HG03460 (cell line): ENCODE measurements at regions not wholly inside any gene's neighbourhood (a gene's known extent, or its start where the extent isn't known, plus 50 kb on each side); places are given as distances from the start of the nearest gene placed in this dataset.

Experiments used
- ATAC-seq: cut with Tn5 transposase; IDR thresholded peaks from one replicate; pipeline ENCODE4 v1.9.1; 2021; ENCODE audit not compliant: unreplicated experiment

GRCh38 chr4:96895826-96896225 is 1055.9 kb downstream of the PDHA2 start:
- no peak for ATAC-seq

- no peak for ATAC-seq
Measured at GRCh38 chr4:96912716-96913115, 1072.8 kb downstream of the PDHA2 start.

GRCh38 chr4:96913441-96914080 is 1073.7 kb downstream of the PDHA2 start:
- no peak for ATAC-seq

- ATAC-seq, result no peak
Measured at GRCh38 chr4:96916711-96917110, 1076.8 kb downstream of the PDHA2 start.

GRCh38 chr4:96936886-96937285 is 1097.0 kb downstream of the PDHA2 start:
- ATAC-seq, result no peak

GRCh38 chr4:96946552-96946951 is 1106.7 kb downstream of the PDHA2 start:
- no peak for ATAC-seq

GRCh38 chr4:96952610-96953009 is 1112.7 kb downstream of the PDHA2 start:
- no peak for ATAC-seq

GRCh38 chr4:96955226-96955625 is 1115.3 kb downstream of the PDHA2 start:
- ATAC-seq, result no peak

- no peak for ATAC-seq
Measured at GRCh38 chr4:96955691-96956090, 1115.8 kb downstream of the PDHA2 start.

- no peak for ATAC-seq
Measured at GRCh38 chr4:96969455-96969854, 1129.6 kb downstream of the PDHA2 start.

GRCh38 chr4:96972920-96973319 is 1133.0 kb downstream of the PDHA2 start:
- no peak for ATAC-seq

- ATAC-seq, result no peak
Measured at GRCh38 chr4:96974295-96974694, 1134.4 kb downstream of the PDHA2 start.

- no peak for ATAC-seq
Measured at GRCh38 chr4:96983830-96984229, 1143.9 kb downstream of the PDHA2 start.

- no peak for ATAC-seq
Measured at GRCh38 chr4:96986816-96987215, 1146.9 kb downstream of the PDHA2 start.

GRCh38 chr4:96991083-96991482 is 1151.2 kb downstream of the PDHA2 start:
- no peak for ATAC-seq

- no peak for ATAC-seq
Measured at GRCh38 chr4:96992443-96992842, 1150.8 kb downstream of the STPG2 start.

GRCh38 chr4:96993560-96993959 is 1149.7 kb downstream of the STPG2 start:
- ATAC-seq, result no peak

GRCh38 chr4:97003715-97004114 is 1139.6 kb downstream of the STPG2 start:
- ATAC-seq, result no peak

GRCh38 chr4:97013309-97013708 is 1130.0 kb downstream of the STPG2 start:
- ATAC-seq, result no peak

- ATAC-seq, result no peak
Measured at GRCh38 chr4:97013711-97014110, 1129.6 kb downstream of the STPG2 start.

GRCh38 chr4:97015301-97015700 is 1128.0 kb downstream of the STPG2 start:
- ATAC-seq, result no peak

GRCh38 chr4:97016186-97016907 is 1126.9 kb downstream of the STPG2 start:
- ATAC-seq, result no peak
